ENCODE measurements at regions not wholly inside any gene's neighbourhood (a gene's known extent, or its start where the extent isn't known, plus 50 kb on each side); places are given as distances from the start of the nearest gene placed in this dataset.

- no peaks in the 10 kb centered on the region; the same call in 1 of the 2 replicates for H3K27me3 Mint-ChIP-seq (ENCODE audit: insufficient read depth)
- no peaks in the 10 kb centered on the region for H3K4me1 Mint-ChIP-seq (ENCODE audit: low read depth)
- no peak overlapping the region for H3K4me3 Mint-ChIP-seq
- no peak overlapping the region for H3K27ac Mint-ChIP-seq
- TF ChIP-seq CTCF (IDR thresholded peaks at IDR 0.05): no peak
- DNase-seq: no peak
- H3K9me3 Mint-ChIP-seq: peaks cover 11% of the 10 kb centered on the region
- 0 out of 2 replicates have a peak, but pooled peaks cover 5% of the 10 kb centered on the region for H3K36me3 Mint-ChIP-seq (ENCODE audit: low read depth)
Measured at GRCh38 chr2:51145761-51146160, 113.8 kb upstream of the NRXN1 start.

- Mint-ChIP-seq H3K36me3 (ENCODE audit: low read depth) (no peaks in the 10 kb centered on the region), H3K27me3 (ENCODE audit: insufficient read depth) (no peaks in the 10 kb centered on the region), H3K27ac (no peak overlapping the region), H3K4me3 (no peak overlapping the region), H3K4me1 (ENCODE audit: low read depth) (no peaks in the 10 kb centered on the region), H3K9me3 (peaks cover 42% of the 10 kb centered on the region)
- DNase-seq: no peak
- TF ChIP-seq CTCF (IDR thresholded peaks at IDR 0.05): no peak
Measured at GRCh38 chr2:51120754-51121280, 88.9 kb upstream of the NRXN1 start.

- no peaks in the 10 kb centered on the region for H3K36me3 Mint-ChIP-seq (ENCODE audit: low read depth)
- no peaks in the 10 kb centered on the region; the same call in 1 of the 2 replicates for H3K27me3 Mint-ChIP-seq (ENCODE audit: insufficient read depth)
- no peaks in the 10 kb centered on the region for H3K4me1 Mint-ChIP-seq (ENCODE audit: low read depth)
- peaks cover 15% of the 10 kb centered on the region for H3K9me3 Mint-ChIP-seq
- no peak overlapping the region for H3K4me3 Mint-ChIP-seq
- DNase-seq: no peak
- H3K27ac Mint-ChIP-seq: no peak overlapping the region
- no peak for TF ChIP-seq CTCF (IDR thresholded peaks at IDR 0.05)
Measured at GRCh38 chr2:51111532-51111931, 79.6 kb upstream of the NRXN1 start.

GRCh38 chr2:51108794-51109193 is 76.9 kb upstream of the NRXN1 start:
- H3K4me1 Mint-ChIP-seq (ENCODE audit: low read depth): no peaks in the 10 kb centered on the region
- TF ChIP-seq CTCF (IDR thresholded peaks at IDR 0.05): no peak
- H3K27me3 Mint-ChIP-seq (ENCODE audit: insufficient read depth): no peaks in the 10 kb centered on the region; the same call in 1 of the 2 replicates
- no peak for DNase-seq
- H3K36me3 Mint-ChIP-seq (ENCODE audit: low read depth): no peaks in the 10 kb centered on the region
- no peak overlapping the region for H3K27ac Mint-ChIP-seq
- peaks cover 15% of the 10 kb centered on the region for H3K9me3 Mint-ChIP-seq
- no peak overlapping the region for H3K4me3 Mint-ChIP-seq

- no peak for DNase-seq
- no peak for TF ChIP-seq CTCF (IDR thresholded peaks at IDR 0.05)
- Mint-ChIP-seq H3K4me1 (ENCODE audit: low read depth) (no peaks in the 10 kb centered on the region), H3K4me3 (no peak overlapping the region), H3K9me3 (peaks cover 23% of the 10 kb centered on the region), H3K27ac (no peak overlapping the region), H3K36me3 (ENCODE audit: low read depth) (peaks cover 7% of the 10 kb centered on the region; the same call in 1 of the 2 replicates), H3K27me3 (ENCODE audit: insufficient read depth) (no peaks in the 10 kb centered on the region; the same call in 1 of the 2 replicates)
Measured at GRCh38 chr2:51107841-51108240, 75.9 kb upstream of the NRXN1 start.

All from HFFc6 (cell line).